ENCODE measurements at regions not wholly inside any gene's neighbourhood (a gene's known extent, or its start where the extent isn't known, plus 50 kb on each side); places are given as distances from the start of the nearest gene placed in this dataset.

- Histone ChIP-seq H3K79me2 (ENCODE audit: insufficient read depth) (no peaks in the 10 kb centered on the region), H3K27ac (ENCODE audit: low read depth in 2 of 2, low read length in 1 of 2) (peak overlapping the region; percentile 71 to 88; a peak in 3 of 4 replicates), H2AFZ (ENCODE audit: low read depth) (peak overlapping the region; percentile 68), H3K9me3 (no peaks in the 10 kb centered on the region), H3K4me2 (peak overlapping the region; percentile 24), H3K27me3 (ENCODE audit: insufficient read depth) (no peaks in the 10 kb centered on the region), H3K9me2 (no peaks in the 10 kb centered on the region), H3K4me1 (ENCODE audit: control insufficient read depth in 1 of 2, insufficient read depth in 2 of 2, low read depth in 1 of 2, low read length in 1 of 2) (peaks cover 0 to 20% of the 10 kb centered on the region in 2 experiments; a peak in 2 of 4 replicates), H3K36me3 (replicated peaks in 1 of 2; ENCODE audit: control insufficient read depth in 1 of 2, insufficient read depth in 2 of 2, low read length in 1 of 2) (no peaks in the 10 kb centered on the region), H3K4me3 (ENCODE audit: low read depth in 2 of 2, low read length in 1 of 2) (no peak overlapping the region), H3F3A (replicated peaks; ENCODE audit: insufficient read depth) (peaks cover 59% of the 10 kb centered on the region), H3K9ac (peak overlapping the region; percentile 56; the same call in 1 of the 2 replicates), H4K20me1 (ENCODE audit: insufficient read depth) (no peaks in the 10 kb centered on the region)
- ChIA-PET CTCF (interaction anchor here (0.9 kb wide), 1 partner anchor 14 kb away, joined by 4 read pairs; no protein-coding TSS in a partner anchor), POLR2A (no interaction called here)
- WGBS (ENCODE audit: low lambda C conversion rate) = 44% methylated on average over 4 of the region's 4 CpGs
- TF ChIP-seq PBX3 (IDR thresholded peaks at IDR 0.05) (peak; percentile 30), POLR2AphosphoS5 (IDR thresholded peaks at IDR 0.05; ENCODE audit: low read depth, low read length) (no peak), EP300 (IDR thresholded peaks at IDR 0.05; ENCODE audit: borderline replicate concordance in 1 of 2, low read depth in 1 of 2, low read length in 1 of 2) (no peak), MXI1 (IDR thresholded peaks at IDR 0.05; ENCODE audit: low read depth, low read length) (no peak), NFIC (IDR thresholded peaks at IDR 0.05; ENCODE audit: borderline replicate concordance) (peak; percentile 67), ELF1 (IDR thresholded peaks at IDR 0.05) (no peak), RXRA (IDR thresholded peaks at IDR 0.05; ENCODE audit: borderline replicate concordance, low read depth) (0 out of 2 replicates have a peak, but pooled peaks have one; percentile 13), TCF12 (IDR thresholded peaks at IDR 0.05) (peak; percentile 32), FOSL2 (IDR thresholded peaks at IDR 0.05; ENCODE audit: borderline replicate concordance, low read depth) (peak; percentile 14; the same call in 1 of the 2 replicates), JUND (IDR thresholded peaks at IDR 0.05) (peak; percentile 20)
- DNase-seq = no peak
These were observed 104.1 kb downstream of the ATXN3L start for GRCh38 chrX:13215729-13216128.

GRCh38 chrX:13212191-13212651 lies 107.6 kb downstream of the ATXN3L start:
- POLR2A ChIA-PET = no interaction called here
- CTCF ChIA-PET = no interaction called here
- WGBS (ENCODE audit: low lambda C conversion rate) = 11% methylated on average over 1 of the region's 1 CpG
- Histone ChIP-seq H3K27me3 (ENCODE audit: insufficient read depth) (no peaks in the 10 kb centered on the region), H3K79me2 (ENCODE audit: insufficient read depth) (no peaks in the 10 kb centered on the region), H3K9me3 (no peaks in the 10 kb centered on the region), H3K4me3 (ENCODE audit: low read depth in 2 of 2, low read length in 1 of 2) (no peak overlapping the region; a peak in 1 of 4 replicates), H3K4me2 (peak overlapping the region; percentile 61), H3K9me2 (no peaks in the 10 kb centered on the region), H2AFZ (ENCODE audit: low read depth) (peak overlapping the region; percentile 21), H3K36me3 (replicated peaks in 1 of 2; ENCODE audit: control insufficient read depth in 1 of 2, insufficient read depth in 2 of 2, low read length in 1 of 2) (no peaks in the 10 kb centered on the region), H3K27ac (ENCODE audit: low read depth in 2 of 2, low read length in 1 of 2) (peak overlapping the region; percentile 78 to 94; a peak in 3 of 4 replicates), H3K9ac (peak overlapping the region; percentile 52), H3K4me1 (ENCODE audit: control insufficient read depth in 1 of 2, insufficient read depth in 2 of 2, low read depth in 1 of 2, low read length in 1 of 2) (peaks cover 0 to 20% of the 10 kb centered on the region in 2 experiments; a peak in 1 of 4 replicates), H3F3A (replicated peaks; ENCODE audit: insufficient read depth) (peaks cover 68% of the 10 kb centered on the region), H4K20me1 (ENCODE audit: insufficient read depth) (no peaks in the 10 kb centered on the region)
- DNase-seq = no peak
- TF ChIP-seq NRF1 (IDR thresholded peaks at IDR 0.05; ENCODE audit: low read depth, low read length) = no peak
- TF ChIP-seq GABPA (IDR thresholded peaks at IDR 0.05; ENCODE audit: low read depth) = peak; percentile 16; the same call in 1 of the 2 replicates
- no peak for TF ChIP-seq SMC3 (IDR thresholded peaks at IDR 0.05; ENCODE audit: low read depth, low read length)
- 0 out of 2 replicates have a peak, but pooled peaks have one; percentile 37 for TF ChIP-seq FOXM1 (IDR thresholded peaks at IDR 0.05; ENCODE audit: low read depth)
- 0 out of 2 replicates have a peak, but pooled peaks have one; percentile 18 for TF ChIP-seq SIN3A (IDR thresholded peaks at IDR 0.05; ENCODE audit: borderline replicate concordance, low read depth, low read length)
- peak; percentile 53; the same call in 1 of the 2 replicates for TF ChIP-seq TEAD4 (IDR thresholded peaks at IDR 0.05; ENCODE audit: borderline replicate concordance, insufficient read depth)
- 0 out of 2 replicates have a peak, but pooled peaks have one; percentile 14 for TF ChIP-seq ELF1 (IDR thresholded peaks at IDR 0.05)
- TF ChIP-seq CTCF (IDR thresholded peaks at IDR 0.05) = no peak
- TF ChIP-seq TCF12 (IDR thresholded peaks at IDR 0.05) = peak; percentile 77
- peak; percentile 69; the same call in 1 of the 2 replicates for TF ChIP-seq PBX3 (IDR thresholded peaks at IDR 0.05)
- no peak for TF ChIP-seq USF2 (IDR thresholded peaks at IDR 0.05; ENCODE audit: borderline replicate concordance, low read depth, low read length)
- peak; percentile 61 for TF ChIP-seq JUND (IDR thresholded peaks at IDR 0.05)
- TF ChIP-seq USF1 (IDR thresholded peaks at IDR 0.05; ENCODE audit: borderline replicate concordance, low read depth) = no peak
- no peak for TF ChIP-seq YY1 (IDR thresholded peaks at IDR 0.05; ENCODE audit: low read depth)
- no peak for TF ChIP-seq IRF3 (IDR thresholded peaks at IDR 0.05; ENCODE audit: low read depth, low read length)
- TF ChIP-seq POLR2AphosphoS5 (IDR thresholded peaks at IDR 0.05; ENCODE audit: low read depth, low read length) = no peak; the same call in 1 of the 2 replicates
